HG02642 (cell line): ENCODE measurements at regions not wholly inside any gene's neighbourhood (a gene's known extent, or its start where the extent isn't known, plus 50 kb on each side); places are given as distances from the start of the nearest gene placed in this dataset.

Experiments used
- ATAC-seq: cut with Tn5 transposase; IDR thresholded peaks from one replicate; pipeline ENCODE4 v1.9.1; 2021; ENCODE audit warnings: mild to moderate bottlenecking; ENCODE audit not compliant: unreplicated experiment, poor library complexity

DNA sequence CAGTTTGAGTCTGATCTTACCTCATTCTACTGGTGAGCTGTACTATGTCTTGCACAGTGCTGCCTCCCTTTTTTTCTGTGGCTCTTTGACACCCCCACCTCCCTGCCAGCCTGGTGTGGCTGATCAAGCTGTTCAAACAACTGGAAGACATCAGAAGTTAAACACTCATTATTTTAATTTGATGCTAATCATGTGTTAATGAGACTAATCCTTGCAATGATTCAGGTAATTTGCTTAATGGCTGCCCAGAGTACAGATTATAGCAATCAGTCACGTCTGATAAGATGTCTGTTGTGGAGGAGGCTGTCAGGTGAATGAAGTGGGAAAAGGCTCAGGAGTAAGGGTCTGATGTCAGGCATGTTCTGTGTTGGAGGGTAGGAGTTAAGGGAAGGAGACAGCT, 87.4 kb upstream of the GK2 start:
- ATAC-seq: no peak

GRCh38 chr4:79492148-79492547, 84.1 kb upstream of the GK2 start:
- no peak for ATAC-seq

GRCh38 chr4:79489506-79489905, 81.5 kb upstream of the GK2 start:
- ATAC-seq: no peak

GRCh38 chr4:79476196-79476595, 68.2 kb upstream of the GK2 start:
- no peak for ATAC-seq

DNA sequence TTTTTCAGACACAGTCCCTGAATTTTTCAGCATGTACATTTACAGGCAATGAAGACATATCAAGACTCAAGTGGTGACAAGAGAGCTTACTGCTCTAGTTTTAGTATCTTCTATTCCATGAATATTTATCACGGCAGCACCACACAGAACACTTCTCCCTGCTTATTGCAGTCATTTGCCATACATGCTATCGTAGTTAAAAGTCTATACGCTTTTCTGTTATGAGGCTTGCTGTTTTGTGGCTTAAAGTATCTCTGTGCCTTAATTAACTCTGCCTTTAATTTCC, 65.4 kb upstream of the GK2 start:
- ATAC-seq: no peak

GRCh38 chr4:79472693-79473438, 64.8 kb upstream of the GK2 start:
- no peak for ATAC-seq

GRCh38 chr4:79472036-79472435, 64.0 kb upstream of the GK2 start:
- ATAC-seq: no peak

GRCh38 chr4:79471309-79471708, 63.3 kb upstream of the GK2 start:
- ATAC-seq: no peak

GRCh38 chr4:79467246-79467932, 59.4 kb upstream of the GK2 start:
- no peak for ATAC-seq

DNA sequence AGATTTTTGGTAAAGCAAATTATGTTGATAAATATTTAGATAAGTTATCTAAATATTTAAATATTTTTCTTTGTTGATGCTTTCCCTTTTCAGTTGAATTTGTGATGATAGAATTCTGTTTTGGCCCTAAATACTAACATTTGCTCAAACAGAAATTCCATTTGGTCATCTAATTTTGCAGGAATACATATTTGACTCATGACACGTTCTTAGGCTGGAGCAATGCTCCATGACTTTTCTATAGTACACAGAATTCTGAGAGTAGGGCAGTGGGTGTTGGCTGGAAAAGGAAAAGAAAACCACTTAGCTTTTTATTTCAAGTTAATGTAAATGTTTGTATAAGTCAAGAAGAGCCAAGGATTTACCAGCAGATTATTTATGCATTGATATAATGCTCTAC, 58.6 kb upstream of the GK2 start:
- no peak for ATAC-seq
